GM19467 (cell line): ENCODE measurements at regions not wholly inside any gene's neighbourhood (a gene's known extent, or its start where the extent isn't known, plus 50 kb on each side); places are given as distances from the start of the nearest gene placed in this dataset.
"Not testable (repeated sequence)": the region's sequence is repeated elsewhere in the genome, so short reads cannot be mapped to it uniquely, and the experiment has no call there.

Experiments used
- ATAC-seq: cut with Tn5 transposase; IDR thresholded peaks from one replicate; pipeline ENCODE4 v1.9.1; 2021; ENCODE audit warnings: mild to moderate bottlenecking, moderate library complexity; ENCODE audit not compliant: unreplicated experiment

- no peak for ATAC-seq
Measured at GRCh38 chr10:61020420-61021158, 76.6 kb upstream of the RHOBTB1 start.

GRCh38 chr10:61018146-61018545 lies 74.2 kb upstream of the RHOBTB1 start:
- no peak for ATAC-seq

- no peak for ATAC-seq
Measured at GRCh38 chr10:61016630-61017029, 72.6 kb upstream of the RHOBTB1 start.

- ATAC-seq, result no peak
Measured at GRCh38 chr10:61016007-61016406, 72.0 kb upstream of the RHOBTB1 start.

GRCh38 chr10:61010863-61011262 lies 66.9 kb upstream of the RHOBTB1 start:
- ATAC-seq, result no peak

GRCh38 chr10:61003069-61003468 lies 59.1 kb upstream of the RHOBTB1 start:
- not testable (repeated sequence) for ATAC-seq

GRCh38 chr10:61001731-61002122 lies 57.7 kb upstream of the RHOBTB1 start:
- no peak for ATAC-seq

GRCh38 chr10:61000769-61001730 lies 57.1 kb upstream of the RHOBTB1 start:
- no peak for ATAC-seq

- ATAC-seq, result no peak
Measured at GRCh38 chr10:60998932-60999331, 54.9 kb upstream of the RHOBTB1 start.

GRCh38 chr10:60994128-60994527 lies 50.1 kb upstream of the RHOBTB1 start:
- ATAC-seq, result no peak
